Superior temporal gyrus (tissue), 1 donor: ENCODE measurements at regions not wholly inside any gene's neighbourhood (a gene's known extent, or its start where the extent isn't known, plus 50 kb on each side); places are given as distances from the start of the nearest gene placed in this dataset.

ENCODE experiments used
- DNase-seq: peaks from one replicate; pipeline ENCODE4 v3.0.0-alpha.2; 2016; ENCODE audit errors: extremely low spot score

- DNase-seq, result peak; percentile 36
These were observed 2758.2 kb downstream of the PCDH9 start for GRCh38 chr13:64471916-64472315.

GRCh38 chr13:64470751-64471150 lies 2759.4 kb downstream of the PCDH9 start:
- DNase-seq, result no peak

GRCh38 chr13:64459778-64460177 lies 2770.4 kb downstream of the PCDH9 start:
- no peak for DNase-seq

- DNase-seq, result no peak
These were observed 2772.2 kb downstream of the PCDH9 start for GRCh38 chr13:64457976-64458375.

GRCh38 chr13:64455124-64455523 lies 2775.0 kb downstream of the PCDH9 start:
- DNase-seq, result no peak

- DNase-seq, result no peak
These were observed 2776.3 kb downstream of the PCDH9 start for GRCh38 chr13:64453831-64454230.

- no peak for DNase-seq
These were observed 2783.8 kb downstream of the PCDH9 start for GRCh38 chr13:64446372-64446771.

GRCh38 chr13:64441740-64442139 lies 2788.4 kb downstream of the PCDH9 start:
- DNase-seq, result no peak

- no peak for DNase-seq
These were observed 2792.1 kb downstream of the PCDH9 start for GRCh38 chr13:64438084-64438483.

- no peak for DNase-seq
These were observed 2800.4 kb downstream of the PCDH9 start for GRCh38 chr13:64429691-64430090.

GRCh38 chr13:64428196-64428595 lies 2801.9 kb downstream of the PCDH9 start:
- DNase-seq, result no peak

- no peak for DNase-seq
These were observed 2806.7 kb downstream of the PCDH9 start for GRCh38 chr13:64423467-64423866.

GRCh38 chr13:64420181-64420580 lies 2810.0 kb downstream of the PCDH9 start:
- no peak for DNase-seq

GRCh38 chr13:64417581-64417980 lies 2812.6 kb downstream of the PCDH9 start:
- DNase-seq, result no peak

GRCh38 chr13:64414381-64414780 lies 2815.8 kb downstream of the PCDH9 start:
- no peak for DNase-seq

GRCh38 chr13:64413529-64413928 lies 2816.6 kb downstream of the PCDH9 start:
- no peak for DNase-seq

- no peak for DNase-seq
These were observed 2819.7 kb downstream of the PCDH9 start for GRCh38 chr13:64410276-64411053.

GRCh38 chr13:64397701-64398100 lies 2832.4 kb downstream of the PCDH9 start:
- no peak for DNase-seq

- no peak for DNase-seq
These were observed 2852.5 kb downstream of the PCDH9 start for GRCh38 chr13:64377606-64378005.

GRCh38 chr13:64371461-64371860 lies 2858.7 kb downstream of the PCDH9 start:
- DNase-seq, result no peak

GRCh38 chr13:64371045-64371444 lies 2859.1 kb downstream of the PCDH9 start:
- DNase-seq, result no peak

GRCh38 chr13:64369121-64369520 lies 2861.0 kb downstream of the PCDH9 start:
- no peak for DNase-seq

GRCh38 chr13:64362564-64362963 lies 2867.6 kb downstream of the PCDH9 start:
- DNase-seq, result no peak

GRCh38 chr13:64347664-64348063 lies 2882.5 kb downstream of the PCDH9 start:
- no peak for DNase-seq
